Activated CD4-positive, CD25-positive, alpha-beta regulatory T cell treated with anti-CD3 and anti-CD28 coated beads, Interleukin-2, amount 50 U/mL, for 16 hours (primary cell): ENCODE measurements at regions not wholly inside any gene's neighbourhood (a gene's known extent, or its start where the extent isn't known, plus 50 kb on each side); places are given as distances from the start of the nearest gene placed in this dataset.

ENCODE experiments used
- DNase-seq: peaks from one replicate; pipeline ENCODE4 v3.0.0-alpha.2; 2020; ENCODE audit warnings: low read depth, low spot score

GRCh38 chr3:107970993-107971580 is 119.7 kb downstream of the CD47 start:
- DNase-seq = no peak

GRCh38 chr3:107969994-107970819 is 120.6 kb downstream of the CD47 start:
- DNase-seq = no peak

- no peak for DNase-seq
Observed at GRCh38 chr3:107969525-107969924, 121.3 kb downstream of the CD47 start.

GRCh38 chr3:107966276-107966675 is 124.6 kb downstream of the CD47 start:
- no peak for DNase-seq

- DNase-seq = no peak
Observed at GRCh38 chr3:107965136-107965655, 125.6 kb downstream of the CD47 start.

GRCh38 chr3:107963581-107963980 is 127.2 kb downstream of the CD47 start:
- DNase-seq = no peak

- no peak for DNase-seq
Observed at GRCh38 chr3:107962946-107963345, 127.9 kb downstream of the CD47 start.

- no peak for DNase-seq
Observed at GRCh38 chr3:107962037-107962436, 128.8 kb downstream of the CD47 start.

- no peak for DNase-seq
Observed at GRCh38 chr3:107959550-107960154, 131.2 kb downstream of the CD47 start.

- no peak for DNase-seq
Observed at GRCh38 chr3:107958146-107958545, 132.7 kb downstream of the CD47 start.

GRCh38 chr3:107956991-107957900 is 133.6 kb downstream of the CD47 start:
- DNase-seq = no peak

GRCh38 chr3:107954845-107955244 is 136.0 kb downstream of the CD47 start:
- no peak for DNase-seq

- DNase-seq = no peak
Observed at GRCh38 chr3:107953722-107954121, 137.1 kb downstream of the CD47 start.

GRCh38 chr3:107951126-107951525 is 139.7 kb downstream of the CD47 start:
- no peak for DNase-seq

GRCh38 chr3:107950417-107950816 is 140.4 kb downstream of the CD47 start:
- no peak for DNase-seq

GRCh38 chr3:107949394-107949970 is 141.3 kb downstream of the CD47 start:
- no peak for DNase-seq

- no peak for DNase-seq
Observed at GRCh38 chr3:107947203-107947602, 143.6 kb downstream of the CD47 start.

- no peak for DNase-seq
Observed at GRCh38 chr3:107946700-107947099, 144.1 kb downstream of the CD47 start.

- DNase-seq = no peak
Observed at GRCh38 chr3:107945417-107946094, 145.3 kb downstream of the CD47 start.

GRCh38 chr3:107943786-107944523 is 146.9 kb downstream of the CD47 start:
- DNase-seq = no peak
